HG03342 (cell line): ENCODE measurements at regions not wholly inside any gene's neighbourhood (a gene's known extent, or its start where the extent isn't known, plus 50 kb on each side); places are given as distances from the start of the nearest gene placed in this dataset.
"Not testable (repeated sequence)": the region's sequence is repeated elsewhere in the genome, so short reads cannot be mapped to it uniquely, and the experiment has no call there.

Experiments
- ATAC-seq: cut with Tn5 transposase; IDR thresholded peaks from one replicate; pipeline ENCODE4 v1.9.1; 2021; ENCODE audit warnings: mild to moderate bottlenecking, moderate library complexity; ENCODE audit not compliant: unreplicated experiment

DNA sequence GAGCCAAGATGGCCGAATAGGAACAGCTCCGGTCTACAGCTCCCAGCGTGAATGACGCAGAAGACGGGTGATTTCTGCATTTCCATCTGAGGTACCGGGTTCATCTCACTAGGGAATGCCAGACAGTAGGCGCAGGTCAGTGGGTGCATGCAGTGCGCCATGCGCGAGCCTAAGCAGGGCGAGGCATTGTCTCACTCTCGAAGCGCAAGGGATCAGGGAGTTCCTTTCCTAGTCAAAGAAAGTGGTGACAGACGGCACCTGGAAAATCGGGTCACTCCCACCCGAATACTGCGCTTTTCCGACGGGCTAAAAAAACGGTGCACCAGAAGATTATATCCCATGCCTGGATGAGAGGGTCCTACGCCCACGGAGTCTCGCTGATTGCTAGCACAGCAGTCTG lies 600.1 kb downstream of the PRR16 start:
- ATAC-seq = not testable (repeated sequence)

DNA sequence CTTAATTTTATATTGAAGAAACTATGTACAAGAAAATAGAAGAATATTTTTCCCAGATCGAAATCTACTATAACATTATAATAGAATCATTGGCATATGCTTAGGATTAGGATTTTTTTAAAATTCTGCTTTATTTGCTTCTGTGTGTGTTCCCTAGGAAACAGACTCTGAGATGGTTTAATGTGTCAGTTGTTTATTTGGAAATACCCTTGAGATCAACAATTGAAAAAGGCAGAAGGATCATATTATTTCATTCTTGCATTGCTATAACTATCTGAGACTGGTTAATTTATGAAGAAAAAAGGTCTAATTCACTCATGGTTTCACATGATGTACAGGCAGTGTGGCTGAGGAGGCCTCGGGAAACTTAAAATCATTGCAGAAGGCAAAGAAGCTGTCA lies 622.6 kb downstream of the PRR16 start:
- no peak for ATAC-seq

DNA sequence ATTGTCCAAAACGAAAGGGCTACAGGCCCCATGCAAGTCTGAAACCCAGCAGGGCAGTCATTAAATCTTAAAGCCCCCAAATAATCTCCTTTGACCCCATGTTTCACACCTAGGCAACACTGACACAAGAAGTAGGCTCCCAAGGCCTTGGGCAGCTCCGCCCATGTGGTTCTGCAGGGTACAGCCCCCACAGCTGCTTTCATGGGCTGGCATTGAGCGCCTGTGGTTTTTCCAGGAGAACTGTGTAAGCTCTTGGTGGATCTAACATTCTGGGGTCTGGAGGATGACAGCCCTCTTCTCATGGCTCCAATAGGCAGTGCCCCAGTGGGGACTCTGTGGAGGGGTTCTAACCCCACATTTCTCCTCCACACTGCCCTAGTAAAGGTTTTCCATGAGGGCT lies 623.5 kb downstream of the PRR16 start:
- no peak for ATAC-seq

DNA sequence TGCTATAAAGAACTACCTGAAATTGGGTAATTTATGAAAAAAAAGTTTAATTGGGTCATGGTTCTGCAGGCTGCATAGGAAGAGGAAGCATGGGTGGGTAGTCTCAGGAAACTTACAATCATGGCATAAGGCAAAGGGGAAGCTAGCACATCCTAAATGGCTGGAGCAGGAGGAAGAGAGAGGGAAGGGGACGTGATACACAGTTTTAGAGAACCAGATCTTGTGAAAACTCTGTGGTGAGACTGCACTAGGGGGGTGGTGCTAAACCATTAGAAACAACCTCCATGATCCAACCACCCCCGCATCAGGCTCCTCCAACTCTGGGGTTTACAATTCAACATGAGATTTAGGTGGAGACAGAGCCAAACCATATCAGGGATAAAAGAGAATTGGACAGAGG lies 624.2 kb downstream of the PRR16 start:
- ATAC-seq = no peak

DNA sequence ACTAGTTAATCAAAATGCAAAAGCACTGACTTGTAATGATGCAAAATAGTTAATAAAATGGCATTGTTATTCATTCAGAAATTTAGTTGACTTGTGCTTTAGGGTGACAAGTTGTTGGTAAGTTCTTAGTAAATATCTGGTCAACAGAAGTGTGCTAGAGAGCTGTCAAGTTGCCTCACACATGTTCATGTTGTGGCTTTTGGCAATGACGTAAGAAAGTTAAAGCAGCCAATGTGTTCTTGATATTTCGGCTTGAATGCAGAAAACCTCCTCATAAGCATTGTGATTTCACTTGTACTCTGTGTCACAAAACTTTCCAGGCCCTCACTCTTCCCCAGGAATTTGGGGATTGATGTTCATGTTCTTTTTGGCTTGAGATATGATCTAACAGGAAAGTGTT lies 626.7 kb downstream of the PRR16 start:
- no peak for ATAC-seq

DNA sequence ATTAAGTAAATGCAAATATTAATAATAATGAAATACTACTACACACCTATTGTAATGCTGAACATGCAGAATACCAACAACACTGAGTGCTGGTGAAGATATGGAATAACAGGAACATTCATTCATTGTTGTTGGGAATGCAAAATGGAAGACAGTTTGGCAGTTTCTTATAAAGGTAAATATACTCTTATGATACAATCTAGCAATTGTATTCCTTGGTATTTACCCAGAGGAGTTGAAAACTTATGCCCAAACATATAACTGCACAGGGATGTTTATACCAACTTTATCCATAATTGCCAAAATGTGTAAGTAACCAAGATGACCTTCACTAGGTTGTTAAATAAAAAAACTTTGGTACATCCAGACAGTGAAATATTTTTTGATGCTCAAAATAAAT lies 636.8 kb downstream of the PRR16 start:
- ATAC-seq = no peak

DNA sequence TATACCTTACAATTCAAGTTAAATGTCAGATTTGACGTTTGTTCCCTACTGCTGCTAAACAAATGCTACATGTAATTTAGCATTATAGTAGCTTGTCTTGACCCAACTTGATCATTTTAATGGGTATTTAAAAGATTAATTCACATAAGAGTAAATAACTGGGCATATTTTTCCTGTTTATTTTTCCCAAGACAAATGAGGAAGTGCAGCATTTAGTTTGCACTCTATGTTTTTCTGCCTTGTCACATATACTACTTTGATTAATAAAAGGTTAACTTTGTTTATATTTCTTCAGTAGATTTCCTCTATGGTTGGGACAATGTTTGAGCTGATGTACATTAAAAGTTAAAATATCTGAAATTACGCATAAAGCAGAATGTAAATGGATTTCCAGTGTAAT lies 641.8 kb downstream of the PRR16 start:
- ATAC-seq = no peak

DNA sequence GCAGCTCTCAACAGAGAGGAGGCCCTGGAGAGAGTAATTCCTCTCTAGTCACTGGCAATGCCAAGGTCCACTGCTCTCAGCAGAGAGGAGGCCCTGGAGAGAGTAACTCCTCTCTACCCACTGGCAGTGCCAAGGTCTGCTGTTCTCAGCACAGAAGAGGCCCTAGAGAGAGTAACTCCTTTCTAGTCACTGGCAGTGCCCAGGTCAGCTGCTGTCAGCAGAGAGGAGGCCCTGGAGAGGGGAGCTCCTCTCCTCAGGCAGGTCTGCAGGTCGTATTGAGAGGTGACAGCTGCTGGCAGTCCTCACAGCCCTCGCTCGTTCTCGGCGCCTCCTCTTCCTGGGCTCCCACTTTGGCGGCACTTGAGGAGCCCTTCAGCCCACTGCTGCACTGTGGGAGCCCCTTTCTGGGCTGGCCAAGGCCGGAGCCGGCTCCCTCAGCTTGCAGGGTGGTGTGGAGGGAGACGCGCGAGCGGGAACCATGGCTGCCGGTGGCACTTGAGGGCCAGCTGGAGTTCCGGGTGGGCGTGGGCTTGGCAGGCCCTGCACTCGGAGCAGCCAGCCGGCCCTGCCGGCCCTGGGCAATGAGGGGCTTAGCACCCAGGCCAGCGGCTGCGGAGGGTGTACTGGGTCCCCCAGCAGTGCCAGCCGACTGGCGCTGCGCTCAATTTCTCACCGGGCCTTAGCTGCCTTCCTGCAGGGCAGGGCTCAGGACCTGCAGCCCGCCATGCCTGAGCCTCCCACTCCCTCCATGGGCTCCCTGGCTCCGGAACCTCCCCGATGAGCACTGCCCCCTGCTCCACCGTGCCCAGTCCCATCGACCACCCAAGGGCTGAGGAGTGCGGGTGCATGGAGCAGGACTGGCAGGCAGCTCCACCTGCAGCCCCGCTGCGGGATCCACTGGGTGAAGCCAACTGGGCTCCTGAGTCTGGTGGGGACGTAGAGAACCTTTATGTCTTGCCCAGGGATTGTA lies 642.9 kb downstream of the PRR16 start:
- ATAC-seq = not testable (repeated sequence)

DNA sequence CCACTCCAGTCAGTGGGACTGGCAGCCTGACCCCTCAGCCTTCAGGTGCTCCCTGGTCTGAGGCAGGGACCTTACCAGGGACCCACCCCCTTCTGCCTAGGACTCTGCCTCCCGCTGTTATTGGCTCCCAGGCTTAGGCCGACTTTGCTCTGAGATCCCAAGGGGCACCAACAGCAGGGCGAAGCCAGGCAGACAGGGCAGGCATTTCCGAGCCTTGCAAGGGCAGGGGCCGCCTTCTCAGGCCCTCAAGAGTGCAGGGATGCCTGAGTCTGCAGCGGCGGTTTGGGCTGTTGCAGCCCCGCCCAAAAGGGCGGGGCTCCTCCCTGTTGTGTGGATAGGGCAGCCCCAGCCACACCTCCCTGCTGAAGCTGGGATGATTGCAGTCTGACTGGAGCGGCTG lies 644.6 kb downstream of the PRR16 start:
- ATAC-seq = no peak

DNA sequence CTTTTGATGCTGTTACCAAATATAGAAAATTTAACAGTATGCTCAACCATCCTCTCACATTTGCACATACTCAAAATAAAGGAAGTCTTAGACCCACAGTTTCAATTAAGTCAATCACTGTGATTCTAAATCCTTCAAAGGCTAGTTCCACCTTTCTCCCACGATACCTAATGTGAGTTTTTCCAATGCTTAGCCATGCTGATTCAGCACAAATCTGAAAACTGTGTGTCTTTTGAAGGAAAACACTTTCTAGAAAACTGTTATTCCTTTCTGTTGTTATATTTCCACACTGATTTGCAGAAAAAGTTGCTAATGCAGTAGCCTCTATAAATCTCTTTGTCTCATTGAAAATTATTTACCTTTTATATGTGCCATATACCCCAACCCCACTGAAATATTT lies 645.7 kb downstream of the PRR16 start:
- no peak for ATAC-seq

DNA sequence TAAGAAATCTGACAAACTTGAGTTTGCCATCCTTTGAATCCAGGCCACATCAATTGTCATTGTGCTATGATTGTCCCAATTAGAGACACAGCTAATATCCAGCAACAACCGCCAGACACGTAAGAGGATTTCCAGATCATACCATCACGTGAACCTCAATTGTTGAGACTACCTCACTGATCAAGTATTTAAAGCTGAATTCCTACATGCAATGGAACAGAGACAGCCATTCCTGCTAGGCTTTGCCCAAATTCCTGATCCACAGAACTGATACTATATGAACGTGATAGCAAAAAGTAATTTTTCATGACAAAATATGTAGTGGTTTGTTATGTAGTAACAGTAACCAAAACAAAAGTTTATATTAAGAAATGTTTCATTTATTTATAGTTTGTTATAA lies 657.7 kb downstream of the PRR16 start:
- no peak for ATAC-seq

DNA sequence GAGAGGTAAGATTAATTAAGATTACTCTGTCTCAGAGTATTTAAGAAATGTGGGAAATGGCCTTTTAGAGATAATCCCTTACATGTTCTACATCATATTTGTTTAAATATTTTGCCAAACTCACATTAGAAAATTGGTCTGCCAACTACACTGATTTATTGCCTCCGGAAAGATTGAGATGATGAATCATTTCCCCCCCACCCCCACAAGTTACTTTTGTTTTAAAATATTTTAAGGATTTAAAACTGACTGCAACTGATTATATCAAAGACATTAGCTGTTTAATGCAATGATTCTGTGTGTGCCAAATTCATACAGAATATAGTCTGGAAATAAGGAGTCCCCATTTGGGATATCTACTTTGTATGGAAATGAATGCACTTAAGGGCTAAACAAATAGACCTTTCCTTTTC lies 674.4 kb downstream of the PRR16 start:
- ATAC-seq = no peak

DNA sequence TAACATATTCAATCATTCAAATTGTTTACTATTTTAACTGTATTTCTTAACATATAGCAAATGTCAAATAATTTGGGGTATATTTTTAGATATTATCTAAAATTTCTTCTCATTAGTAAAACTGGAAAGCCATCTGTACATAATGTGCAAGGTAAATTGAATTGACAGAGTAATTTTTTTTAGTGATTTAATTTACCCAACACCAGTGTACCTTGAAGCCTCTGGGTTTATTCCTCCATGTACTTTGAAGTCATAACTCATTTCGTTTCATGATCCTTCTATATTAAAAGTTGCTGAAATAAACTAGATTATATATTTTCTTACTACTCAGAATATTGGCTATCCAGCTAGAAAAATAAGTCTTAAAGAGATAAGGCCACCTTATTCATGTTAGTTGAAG lies 674.9 kb downstream of the PRR16 start:
- no peak for ATAC-seq

DNA sequence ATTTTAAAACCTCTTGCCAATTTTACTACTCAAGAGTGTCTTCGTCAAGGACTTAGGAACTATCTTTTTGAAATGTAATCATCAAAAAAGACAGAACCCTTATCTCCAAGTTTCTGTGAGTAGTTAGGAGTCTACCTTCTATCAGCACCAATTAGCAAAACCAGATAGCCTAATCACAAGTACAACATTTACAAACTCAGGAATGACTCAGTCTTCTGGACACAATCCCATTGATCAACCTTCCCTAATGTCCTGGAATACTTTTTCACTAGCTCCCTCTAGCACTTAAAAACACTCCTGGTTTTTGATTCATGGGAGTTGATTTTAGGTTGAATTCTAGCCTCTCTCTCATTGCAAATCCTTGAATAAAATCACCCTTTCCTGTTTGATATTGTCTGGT lies 680.7 kb downstream of the PRR16 start:
- no peak for ATAC-seq

DNA sequence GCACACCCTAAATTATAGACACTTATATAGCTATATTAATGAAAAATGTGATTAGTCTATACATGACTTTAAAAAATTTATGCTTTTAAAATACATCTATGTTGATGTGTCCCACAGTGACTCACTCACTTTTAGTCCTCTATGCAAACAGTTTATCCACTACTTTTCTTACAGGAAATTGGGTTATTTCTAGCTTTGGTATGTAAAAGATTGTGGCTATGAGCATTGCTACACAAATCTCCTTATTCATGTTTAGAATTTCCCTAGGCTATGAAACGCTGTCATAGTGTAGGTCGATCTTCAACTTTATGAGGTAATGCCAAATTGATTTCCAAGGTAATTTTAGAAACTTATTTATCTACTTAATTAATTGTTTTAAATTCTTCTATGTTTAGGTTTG lies 687.4 kb downstream of the PRR16 start:
- no peak for ATAC-seq

DNA sequence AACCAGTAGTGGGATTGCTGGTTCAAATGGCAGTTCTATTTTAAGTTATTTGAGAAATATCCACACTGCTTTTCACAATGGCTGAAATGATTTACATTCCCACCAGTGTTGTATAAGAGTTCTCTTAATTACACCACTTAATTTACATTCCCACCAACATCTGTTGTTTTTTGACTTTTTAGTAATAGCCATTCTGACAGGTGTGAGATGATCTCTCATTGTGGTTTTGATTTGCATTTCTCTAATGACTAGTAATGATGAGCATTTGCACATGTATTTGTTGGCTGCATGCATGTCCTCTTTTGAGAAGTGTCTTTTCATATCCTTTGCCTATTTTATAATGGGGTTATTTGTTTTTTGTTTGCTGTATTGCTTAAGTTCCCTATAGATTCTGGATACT lies 688.3 kb downstream of the PRR16 start:
- ATAC-seq = no peak

DNA sequence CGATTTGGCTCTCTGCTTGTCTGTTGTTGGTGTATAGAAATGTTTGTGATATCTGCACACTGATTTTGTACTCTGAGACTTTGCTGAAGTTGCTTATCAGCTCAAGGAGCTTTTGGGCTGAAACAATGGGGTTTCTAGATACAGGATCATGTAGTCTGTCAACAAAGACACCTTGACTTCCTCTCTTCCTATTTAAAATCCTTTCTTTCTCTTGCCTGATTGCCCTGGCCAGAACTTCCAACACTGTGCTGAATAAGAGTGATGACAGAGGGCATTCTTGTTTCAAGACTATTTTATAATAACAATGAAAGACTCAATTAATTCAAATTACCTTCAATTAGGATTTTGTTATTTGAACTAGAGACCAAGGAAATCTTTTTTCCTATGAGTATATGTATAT lies 692.5 kb downstream of the PRR16 start:
- ATAC-seq = no peak

DNA sequence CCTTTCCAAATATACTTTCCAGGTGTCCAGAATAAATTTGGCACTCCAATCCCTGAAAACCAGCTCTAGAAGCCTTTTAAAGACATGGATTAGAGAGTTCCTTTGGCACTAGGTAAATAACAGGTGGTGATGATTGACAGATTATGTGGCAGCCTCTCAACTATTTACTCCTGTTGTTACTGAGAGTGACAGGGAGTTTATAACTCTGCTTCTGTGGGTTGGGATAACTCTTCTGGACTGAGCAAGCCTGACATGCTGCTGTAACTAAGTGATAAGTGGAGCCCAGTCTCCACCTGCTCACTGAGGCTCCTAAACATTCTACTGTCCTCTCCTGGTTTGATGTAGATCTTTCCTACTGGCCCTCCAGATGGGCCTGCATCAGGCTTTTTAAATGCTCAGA lies 693.2 kb upstream of the FTMT start:
- no peak for ATAC-seq

DNA sequence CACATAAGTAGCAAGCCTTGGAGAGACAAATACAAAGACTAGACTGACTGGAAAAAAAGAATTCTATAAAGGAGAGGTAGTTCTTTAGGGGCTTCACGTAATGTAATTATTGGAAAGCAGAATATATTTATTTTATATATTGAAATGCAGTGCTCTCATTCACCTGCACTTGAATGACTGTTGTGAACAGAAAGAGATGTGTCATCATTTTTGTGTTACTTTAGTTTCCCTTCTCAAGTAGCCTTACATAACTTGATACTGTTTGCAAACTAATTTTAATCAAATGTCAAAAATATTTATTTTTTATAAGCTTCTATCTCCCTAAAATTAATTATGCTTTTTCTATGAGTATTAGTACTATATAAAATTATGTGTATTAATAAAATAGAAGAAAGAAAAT lies 691.1 kb upstream of the FTMT start:
- no peak for ATAC-seq

DNA sequence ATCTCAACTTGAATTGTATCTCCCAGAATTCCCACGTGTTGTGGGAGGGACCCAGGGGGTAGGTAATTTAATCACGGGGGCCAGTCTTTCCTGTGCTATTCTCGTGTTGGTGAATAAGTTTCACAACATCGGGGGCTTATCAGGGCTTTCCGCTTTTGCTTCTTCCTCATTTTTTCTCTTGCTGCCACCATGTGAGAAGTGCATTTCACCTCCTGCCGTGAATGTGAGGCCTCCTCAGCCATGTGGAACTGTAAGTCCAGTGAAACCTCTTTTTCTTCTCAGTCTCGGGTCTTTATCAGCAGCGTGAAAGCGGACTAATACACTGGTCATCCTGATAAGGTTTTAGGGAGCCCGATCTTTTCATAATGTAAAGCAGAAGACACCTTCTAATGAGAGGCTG lies 687.0 kb upstream of the FTMT start:
- no peak for ATAC-seq

DNA sequence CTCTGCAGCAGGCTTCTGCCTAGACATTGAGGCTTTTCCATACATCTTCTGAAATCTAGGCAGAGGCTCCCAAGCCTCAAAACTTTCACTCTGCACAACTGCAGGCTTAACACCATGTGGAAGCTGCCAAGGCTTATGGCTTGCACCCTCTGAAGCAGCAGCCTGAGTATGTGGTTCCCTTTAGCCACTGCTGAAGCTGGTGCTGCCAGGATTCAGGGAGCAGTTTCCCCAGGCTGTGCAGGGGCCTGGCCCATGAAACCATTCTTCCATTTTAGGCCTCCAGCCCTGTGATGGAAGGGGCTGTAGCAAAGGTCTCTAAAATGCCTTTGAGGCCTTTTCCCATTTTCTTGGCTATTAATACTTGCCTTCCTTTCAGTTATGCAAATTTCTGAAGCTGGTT lies 680.3 kb upstream of the FTMT start:
- no peak for ATAC-seq

DNA sequence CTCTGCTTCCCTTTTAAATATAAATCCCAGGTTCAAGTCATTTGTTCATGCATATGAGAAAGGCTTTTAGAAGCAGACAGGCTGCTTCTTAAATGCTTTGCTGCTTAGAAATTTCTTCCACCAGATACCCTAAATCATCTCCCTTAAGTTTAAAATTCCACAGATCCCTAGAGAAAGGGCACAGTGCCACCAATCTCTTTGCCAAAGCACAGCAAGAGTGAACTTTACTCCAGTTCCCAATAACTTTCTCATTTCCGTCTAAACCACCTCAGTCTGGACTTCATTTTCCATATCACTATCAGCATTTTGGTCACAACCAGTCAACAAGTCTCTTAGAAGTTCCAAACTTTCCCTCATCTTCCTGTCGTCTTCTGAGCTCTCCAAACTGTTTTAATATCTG lies 679.8 kb upstream of the FTMT start:
- no peak for ATAC-seq

DNA sequence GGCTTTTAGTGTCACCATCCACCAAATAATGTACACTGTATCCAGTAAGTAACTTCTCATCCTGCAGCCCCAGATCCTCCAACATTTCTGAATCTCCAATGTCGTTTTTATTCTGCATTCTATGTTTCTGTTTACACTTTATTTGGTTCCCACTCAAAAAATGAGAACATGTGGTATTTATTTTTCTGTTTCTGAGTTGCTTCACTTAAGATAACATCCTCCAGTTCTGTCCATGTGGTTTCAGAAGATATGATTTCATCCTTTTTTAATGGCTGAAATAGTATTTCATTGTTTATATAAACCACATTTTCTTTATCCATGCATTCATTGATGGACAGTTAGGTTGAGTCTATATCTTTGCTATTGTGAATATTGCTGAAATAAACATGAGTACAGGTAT lies 677.3 kb upstream of the FTMT start:
- no peak for ATAC-seq
